Muscle of leg (tissue), 3 donors: ENCODE measurements at regions not wholly inside any gene's neighbourhood (a gene's known extent, or its start where the extent isn't known, plus 50 kb on each side); places are given as distances from the start of the nearest gene placed in this dataset.

Experiments used
- DNase-seq: peaks from one replicate; pipeline ENCODE4 v3.0.0; 2013
- H3K27ac ChIP-seq: one replicate; pipeline ENCODE4 v1.5.1; 2013; ENCODE audit warnings: mild to moderate bottlenecking, low read length, control low read depth
- H3K27me3 ChIP-seq: one replicate; pipeline ENCODE4 v1.6.1; 2013; ENCODE audit warnings: low read length; ENCODE audit not compliant: control insufficient read depth, insufficient read depth
- H3K36me3 ChIP-seq: one replicate; pipeline ENCODE4 v1.6.1; 2013; ENCODE audit warnings: low read length; ENCODE audit not compliant: control insufficient read depth, insufficient read depth
- H3K4me1 ChIP-seq: one replicate; pipeline ENCODE4 v1.6.1; 2013; ENCODE audit warnings: low read length; ENCODE audit not compliant: control insufficient read depth, insufficient read depth
- H3K4me3 ChIP-seq: one replicate; pipeline ENCODE4 v1.5.1; 2013; ENCODE audit warnings: low read length, control low read depth
- H3K9me3 ChIP-seq: replicated peaks from 2 replicates; pipeline ENCODE4 v1.6.1; 2013; ENCODE audit warnings: low read depth, low read length; ENCODE audit not compliant: control insufficient read depth
- whole genome bisulfite sequencing: methylation state at CpG from one replicate; pipeline ENCODE4 v1.1.5; 2013; ENCODE audit warnings: missing lambda C conversion rate; ENCODE audit not compliant: insufficient coverage; 5-methylcytosine and 5-hydroxymethylcytosine counted together

- 80% methylated on average over 1 of the region's 4 CpGs for WGBS
- Histone ChIP-seq H3K36me3 (no peaks in the 10 kb centered on the region), H3K27ac (no peak overlapping the region), H3K4me3 (no peak overlapping the region), H3K4me1 (no peaks in the 10 kb centered on the region), H3K27me3 (no peaks in the 10 kb centered on the region), H3K9me3 (no peaks in the 10 kb centered on the region)
- no peak for DNase-seq
Observed at GRCh38 chr5:165266939-165267338, 1761.5 kb downstream of the MAT2B start.

GRCh38 chr5:165272436-165272835 is 1767.0 kb downstream of the MAT2B start:
- Histone ChIP-seq H3K27me3 (no peaks in the 10 kb centered on the region), H3K9me3 (no peaks in the 10 kb centered on the region), H3K27ac (no peak overlapping the region), H3K4me3 (no peak overlapping the region), H3K36me3 (no peaks in the 10 kb centered on the region), H3K4me1 (no peaks in the 10 kb centered on the region)
- WGBS: no CpG with 5 or more reads among the region's 2 CpGs
- no peak for DNase-seq

- WGBS: no CpG with 5 or more reads among the region's 1 CpG
- Histone ChIP-seq H3K36me3 (no peaks in the 10 kb centered on the region), H3K27me3 (no peaks in the 10 kb centered on the region), H3K9me3 (no peaks in the 10 kb centered on the region), H3K4me1 (no peaks in the 10 kb centered on the region), H3K4me3 (no peak overlapping the region), H3K27ac (no peak overlapping the region)
- no peak for DNase-seq
Observed at GRCh38 chr5:165277661-165278060, 1772.2 kb downstream of the MAT2B start.

- H3K9me3 ChIP-seq: no peaks in the 10 kb centered on the region
- H3K4me1 ChIP-seq: no peaks in the 10 kb centered on the region
- H3K27me3 ChIP-seq: no peaks in the 10 kb centered on the region
- H3K36me3 ChIP-seq: no peaks in the 10 kb centered on the region
- no CpG with 5 or more reads among the region's 1 CpG for WGBS
- DNase-seq: no peak
- no peak overlapping the region for H3K4me3 ChIP-seq
- H3K27ac ChIP-seq: no peak overlapping the region
Observed at GRCh38 chr5:165282491-165282890, 1777.1 kb downstream of the MAT2B start.

GRCh38 chr5:165286692-165287091 is 1781.3 kb downstream of the MAT2B start:
- Histone ChIP-seq H3K27ac (no peak overlapping the region), H3K4me3 (no peak overlapping the region), H3K9me3 (no peaks in the 10 kb centered on the region), H3K27me3 (no peaks in the 10 kb centered on the region), H3K36me3 (no peaks in the 10 kb centered on the region), H3K4me1 (no peaks in the 10 kb centered on the region)
- WGBS: 74% methylated on average over 2 of the region's 2 CpGs
- DNase-seq: no peak

GRCh38 chr5:165290535-165290934 is 1785.1 kb downstream of the MAT2B start:
- no CpG with 5 or more reads among the region's 2 CpGs for WGBS
- H3K4me1 ChIP-seq: no peaks in the 10 kb centered on the region
- no peak for DNase-seq
- no peak overlapping the region for H3K27ac ChIP-seq
- no peaks in the 10 kb centered on the region for H3K27me3 ChIP-seq
- H3K36me3 ChIP-seq: no peaks in the 10 kb centered on the region
- no peaks in the 10 kb centered on the region for H3K9me3 ChIP-seq
- no peak overlapping the region for H3K4me3 ChIP-seq

GRCh38 chr5:165296401-165297130 is 1791.1 kb downstream of the MAT2B start:
- DNase-seq: no peak
- H3K27me3 ChIP-seq: no peaks in the 10 kb centered on the region
- H3K4me1 ChIP-seq: no peaks in the 10 kb centered on the region
- WGBS: no CpG with 5 or more reads among the region's 6 CpGs
- H3K27ac ChIP-seq: no peak overlapping the region
- H3K36me3 ChIP-seq: no peaks in the 10 kb centered on the region
- no peak overlapping the region for H3K4me3 ChIP-seq
- H3K9me3 ChIP-seq: no peaks in the 10 kb centered on the region

- Histone ChIP-seq H3K4me1 (no peaks in the 10 kb centered on the region), H3K4me3 (no peak overlapping the region)
- WGBS: 62% methylated on average over 3 of the region's 6 CpGs
Observed at GRCh38 chr5:165304193-165304827, 1798.9 kb downstream of the MAT2B start.

GRCh38 chr5:165305596-165305995 is 1800.2 kb downstream of the MAT2B start:
- Histone ChIP-seq H3K4me1 (no peaks in the 10 kb centered on the region), H3K27ac (no peak overlapping the region)

More at GRCh38 chr5:165304193-165304827, 1798.9 kb downstream of the MAT2B start:
- H3K9me3 ChIP-seq: no peaks in the 10 kb centered on the region
- H3K27ac ChIP-seq: no peak overlapping the region
- H3K36me3 ChIP-seq: no peaks in the 10 kb centered on the region
- DNase-seq: no peak
- no peaks in the 10 kb centered on the region for H3K27me3 ChIP-seq

GRCh38 chr5:165309446-165309845 is 1804.0 kb downstream of the MAT2B start:
- WGBS: 80% methylated on average over 1 of the region's 3 CpGs
- Histone ChIP-seq H3K36me3 (no peaks in the 10 kb centered on the region), H3K4me3 (no peak overlapping the region), H3K27ac (no peak overlapping the region), H3K27me3 (no peaks in the 10 kb centered on the region), H3K9me3 (no peaks in the 10 kb centered on the region), H3K4me1 (no peaks in the 10 kb centered on the region)
- no peak for DNase-seq

More at GRCh38 chr5:165305596-165305995, 1800.2 kb downstream of the MAT2B start:
- no peaks in the 10 kb centered on the region for H3K27me3 ChIP-seq
- H3K36me3 ChIP-seq: no peaks in the 10 kb centered on the region
- no peak overlapping the region for H3K4me3 ChIP-seq
- no CpG with 5 or more reads among the region's 6 CpGs for WGBS
- H3K9me3 ChIP-seq: no peaks in the 10 kb centered on the region
- DNase-seq: no peak
